Cardiac fibroblast (primary cell): ENCODE measurements at regions not wholly inside any gene's neighbourhood (a gene's known extent, or its start where the extent isn't known, plus 50 kb on each side); places are given as distances from the start of the nearest gene placed in this dataset.

Experiments used
- DNase-seq, 2 donors: peaks; one replicate each; pipeline versions ENCODE4 v3.0.0 to v3.0.0-alpha.2; 2010; ENCODE audit warnings: low read depth in 2 of 2
- H3K4me3 ChIP-seq, 2 donors: replicated peaks in 1 of 2; 1 replicate in 1 of 2; 2 replicates in 1 of 2; pipeline ENCODE4 v1.5.1; 2011; ENCODE audit warnings: low read depth in 2 of 2, low read length in 2 of 2, mild to moderate bottlenecking in 2 of 2, moderate library complexity in 1 of 2
- CTCF ChIP-seq: IDR thresholded peaks from one replicate; pipeline ENCODE4 v1.5.1; 2011; ENCODE audit warnings: low read depth, mild to moderate bottlenecking, low read length, inconsistent platforms

- no peak for TF ChIP-seq CTCF
- H3K4me3 ChIP-seq = no peak overlapping the region
- no peak for DNase-seq
These were observed 303.6 kb downstream of the LMX1A start for GRCh38 chr1:165052936-165053335.

GRCh38 chr1:165052431-165052830 is 304.1 kb downstream of the LMX1A start:
- H3K4me3 ChIP-seq = no peak overlapping the region
- no peak for TF ChIP-seq CTCF
- no peak for DNase-seq

GRCh38 chr1:165050246-165050645 is 306.3 kb downstream of the LMX1A start:
- no peak for DNase-seq
- no peak for TF ChIP-seq CTCF

GRCh38 chr1:165047994-165048393 is 308.5 kb downstream of the LMX1A start:
- no peak for TF ChIP-seq CTCF
- H3K4me3 ChIP-seq = no peak overlapping the region
- DNase-seq = no peak

More at GRCh38 chr1:165050246-165050645, 306.3 kb downstream of the LMX1A start:
- no peak overlapping the region for H3K4me3 ChIP-seq

- TF ChIP-seq CTCF = no peak
- H3K4me3 ChIP-seq = no peak overlapping the region
- DNase-seq = no peak
These were observed 310.6 kb downstream of the LMX1A start for GRCh38 chr1:165045902-165046301.

GRCh38 chr1:165040641-165041040 is 315.9 kb downstream of the LMX1A start:
- DNase-seq = no peak

More at GRCh38 chr1:165040641-165041040, 315.9 kb downstream of the LMX1A start:
- no peak for TF ChIP-seq CTCF
- H3K4me3 ChIP-seq = no peak overlapping the region
